ENCODE measurements at regions not wholly inside any gene's neighbourhood (a gene's known extent, or its start where the extent isn't known, plus 50 kb on each side); places are given as distances from the start of the nearest gene placed in this dataset.
A peak's percentile ranks its signal among the peaks of the same experiment; 100 is the strongest.

- TF ChIP-seq ETS1 (IDR thresholded peaks at IDR 0.05) = no peak
- no peak for TF ChIP-seq CREB1 (CRISPR knock-in tag; IDR thresholded peaks at IDR 0.05; ENCODE audit: low read depth)
- TF ChIP-seq, protein P1, sequence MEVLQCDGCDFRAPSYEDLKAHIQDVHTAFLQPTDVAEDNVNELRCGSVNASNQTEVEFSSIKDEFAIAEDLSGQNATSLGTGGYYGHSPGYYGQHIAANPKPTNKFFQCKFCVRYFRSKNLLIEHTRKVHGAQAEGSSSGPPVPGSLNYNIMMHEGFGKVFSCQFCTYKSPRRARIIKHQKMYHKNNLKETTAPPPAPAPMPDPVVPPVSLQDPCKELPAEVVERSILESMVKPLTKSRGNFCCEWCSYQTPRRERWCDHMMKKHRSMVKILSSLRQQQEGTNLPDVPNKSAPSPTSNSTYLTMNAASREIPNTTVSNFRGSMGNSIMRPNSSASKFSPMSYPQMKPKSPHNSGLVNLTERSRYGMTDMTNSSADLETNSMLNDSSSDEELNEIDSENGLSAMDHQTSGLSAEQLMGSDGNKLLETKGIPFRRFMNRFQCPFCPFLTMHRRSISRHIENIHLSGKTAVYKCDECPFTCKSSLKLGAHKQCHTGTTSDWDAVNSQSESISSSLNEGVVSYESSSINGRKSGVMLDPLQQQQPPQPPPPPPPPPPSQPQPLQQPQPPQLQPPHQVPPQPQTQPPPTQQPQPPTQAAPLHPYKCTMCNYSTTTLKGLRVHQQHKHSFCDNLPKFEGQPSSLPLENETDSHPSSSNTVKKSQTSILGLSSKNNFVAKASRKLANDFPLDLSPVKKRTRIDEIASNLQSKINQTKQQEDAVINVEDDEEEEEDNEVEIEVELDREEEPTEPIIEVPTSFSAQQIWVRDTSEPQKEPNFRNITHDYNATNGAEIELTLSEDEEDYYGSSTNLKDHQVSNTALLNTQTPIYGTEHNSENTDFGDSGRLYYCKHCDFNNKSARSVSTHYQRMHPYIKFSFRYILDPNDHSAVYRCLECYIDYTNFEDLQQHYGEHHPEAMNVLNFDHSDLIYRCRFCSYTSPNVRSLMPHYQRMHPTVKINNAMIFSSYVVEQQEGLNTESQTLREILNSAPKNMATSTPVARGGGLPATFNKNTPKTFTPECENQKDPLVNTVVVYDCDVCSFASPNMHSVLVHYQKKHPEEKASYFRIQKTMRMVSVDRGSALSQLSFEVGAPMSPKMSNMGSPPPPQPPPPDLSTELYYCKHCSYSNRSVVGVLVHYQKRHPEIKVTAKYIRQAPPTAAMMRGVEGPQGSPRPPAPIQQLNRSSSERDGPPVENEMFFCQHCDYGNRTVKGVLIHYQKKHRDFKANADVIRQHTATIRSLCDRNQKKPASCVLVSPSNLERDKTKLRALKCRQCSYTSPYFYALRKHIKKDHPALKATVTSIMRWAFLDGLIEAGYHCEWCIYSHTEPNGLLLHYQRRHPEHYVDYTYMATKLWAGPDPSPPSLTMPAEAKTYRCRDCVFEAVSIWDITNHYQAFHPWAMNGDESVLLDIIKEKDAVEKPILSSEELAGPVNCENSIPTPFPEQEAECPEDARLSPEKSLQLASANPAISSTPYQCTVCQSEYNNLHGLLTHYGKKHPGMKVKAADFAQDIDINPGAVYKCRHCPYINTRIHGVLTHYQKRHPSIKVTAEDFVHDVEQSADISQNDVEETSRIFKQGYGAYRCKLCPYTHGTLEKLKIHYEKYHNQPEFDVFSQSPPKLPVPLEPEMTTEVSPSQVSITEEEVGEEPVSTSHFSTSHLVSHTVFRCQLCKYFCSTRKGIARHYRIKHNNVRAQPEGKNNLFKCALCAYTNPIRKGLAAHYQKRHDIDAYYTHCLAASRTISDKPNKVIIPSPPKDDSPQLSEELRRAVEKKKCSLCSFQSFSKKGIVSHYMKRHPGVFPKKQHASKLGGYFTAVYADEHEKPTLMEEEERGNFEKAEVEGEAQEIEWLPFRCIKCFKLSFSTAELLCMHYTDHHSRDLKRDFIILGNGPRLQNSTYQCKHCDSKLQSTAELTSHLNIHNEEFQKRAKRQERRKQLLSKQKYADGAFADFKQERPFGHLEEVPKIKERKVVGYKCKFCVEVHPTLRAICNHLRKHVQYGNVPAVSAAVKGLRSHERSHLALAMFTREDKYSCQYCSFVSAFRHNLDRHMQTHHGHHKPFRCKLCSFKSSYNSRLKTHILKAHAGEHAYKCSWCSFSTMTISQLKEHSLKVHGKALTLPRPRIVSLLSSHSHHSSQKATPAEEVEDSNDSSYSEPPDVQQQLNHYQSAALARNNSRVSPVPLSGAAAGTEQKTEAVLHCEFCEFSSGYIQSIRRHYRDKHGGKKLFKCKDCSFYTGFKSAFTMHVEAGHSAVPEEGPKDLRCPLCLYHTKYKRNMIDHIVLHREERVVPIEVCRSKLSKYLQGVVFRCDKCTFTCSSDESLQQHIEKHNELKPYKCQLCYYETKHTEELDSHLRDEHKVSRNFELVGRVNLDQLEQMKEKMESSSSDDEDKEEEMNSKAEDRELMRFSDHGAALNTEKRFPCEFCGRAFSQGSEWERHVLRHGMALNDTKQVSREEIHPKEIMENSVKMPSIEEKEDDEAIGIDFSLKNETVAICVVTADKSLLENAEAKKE (CRISPR knock-in tag; IDR thresholded peaks at IDR 0.05) = no peak
- TF ChIP-seq POLR2AphosphoS5 (IDR thresholded peaks at IDR 0.05; ENCODE audit: low read depth) = no peak
- no peak for TF ChIP-seq JUNB (IDR thresholded peaks at IDR 0.05; ENCODE audit: unreplicated experiment)
Measured at GRCh38 chr13:90032313-90032712, 1315.2 kb upstream of the MIR17HG start (continued).

- H3K27ac ChIP-seq (ENCODE audit: low read depth) = no peak overlapping the region
- peak overlapping the region; percentile 53; the same call in 1 of the 2 replicates for H2AFZ ChIP-seq
- TF ChIP-seq POLR2AphosphoS5 (IDR thresholded peaks at IDR 0.05; ENCODE audit: low read depth) (no peak), STAT1 (IDR thresholded peaks at IDR 0.05; ENCODE audit: unreplicated experiment) (no peak), ZNF114 (CRISPR knock-in tag; IDR thresholded peaks at IDR 0.05) (no peak)
- H3K36me3 Mint-ChIP-seq (ENCODE audit: low read depth) = peaks cover 12% of the 10 kb centered on the region; the same call in 2 of the 3 replicates
- H4K20me1 ChIP-seq (replicated peaks; ENCODE audit: insufficient read depth) = no peaks in the 10 kb centered on the region
- no peaks in the 10 kb centered on the region for H3K4me1 ChIP-seq (ENCODE audit: insufficient read depth)
- H3K4me1 Mint-ChIP-seq = no peaks in the 10 kb centered on the region
- no peaks in the 10 kb centered on the region for H3K79me2 ChIP-seq (replicated peaks; ENCODE audit: insufficient read depth)
- no peaks in the 10 kb centered on the region for H3K27me3 ChIP-seq (ENCODE audit: insufficient read depth)
- no peaks in the 10 kb centered on the region for H3K27me3 Mint-ChIP-seq (ENCODE audit: insufficient read depth, low read depth, poor library complexity)
- H3K4me2 ChIP-seq = no peak overlapping the region
- no peak overlapping the region for H3K4me3 ChIP-seq
- H3K36me3 ChIP-seq (ENCODE audit: insufficient read depth) = no peaks in the 10 kb centered on the region
- H3K27ac Mint-ChIP-seq = no peak overlapping the region
- ATAC-seq (peak; percentile 50), DNase-seq (ENCODE audit: low spot score) (peak; percentile 20)
- peaks cover 22% of the 10 kb centered on the region for H3K9me3 Mint-ChIP-seq
- H3K4me3 Mint-ChIP-seq = no peak overlapping the region
- peaks cover 9% of the 10 kb centered on the region; the same call in 1 of the 2 replicates for H3K9me2 ChIP-seq (ENCODE audit: insufficient read depth)
- H3F3A ChIP-seq (replicated peaks; ENCODE audit: low read depth) = no peaks in the 10 kb centered on the region
Measured at GRCh38 chr13:90032841-90033493, 1314.5 kb upstream of the MIR17HG start.

Measured in GM23338 (cell line).